Smooth muscle cell (in vitro differentiated cells): ENCODE measurements at regions not wholly inside any gene's neighbourhood (a gene's known extent, or its start where the extent isn't known, plus 50 kb on each side); places are given as distances from the start of the nearest gene placed in this dataset.
"Not testable (repeated sequence)": the region's sequence is repeated elsewhere in the genome, so short reads cannot be mapped to it uniquely, and the experiment has no call there.

Source experiments
- DNase-seq: peaks from one replicate; lab custom pipeline; 2025; ENCODE audit not compliant: unreplicated experiment; lab: John Stamatoyannopoulos, UW
- H2AFZ ChIP-seq: fragments of 200-600 bp; sonication (generic); 2 replicates; pipeline ENCODE4 v1.6.0; 2016; ENCODE audit warnings: antibody characterized with exemption, low read depth, mild to moderate bottlenecking
- H3F3A ChIP-seq: fragments of 200-600 bp; sonication (generic); 2 replicates; pipeline ENCODE4 v1.6.0; 2017; ENCODE audit warnings: antibody characterized with exemption, low read depth
- H3K27ac ChIP-seq: fragments of 200-600 bp; sonication (generic); 2 replicates; pipeline ENCODE4 v1.5.1; 2016; ENCODE audit warnings: low read depth, mild to moderate bottlenecking
- H3K27me3 ChIP-seq: fragments of 200-600 bp; sonication (generic); 2 replicates; pipeline ENCODE4 v1.6.1; 2016; ENCODE audit warnings: low read depth, mild to moderate bottlenecking
- H3K36me3 ChIP-seq: fragments of 200-600 bp; sonication (generic); 2 replicates; pipeline ENCODE4 v1.5.1; 2016; ENCODE audit warnings: low read depth
- H3K4me1 ChIP-seq: fragments of 200-600 bp; sonication (generic); 2 replicates; pipeline ENCODE4 v1.5.1; 2016; ENCODE audit warnings: low read depth
- H3K4me2 ChIP-seq: fragments of 200-600 bp; sonication (generic); 2 replicates; pipeline ENCODE4 v1.6.0; 2016; ENCODE audit warnings: mild to moderate bottlenecking
- H3K4me3 ChIP-seq: fragments of 200-600 bp; sonication (generic); 2 replicates; pipeline ENCODE4 v1.5.1; 2016; ENCODE audit warnings: mild to moderate bottlenecking
- H3K79me2 ChIP-seq: fragments of 200-600 bp; sonication (generic); 2 replicates; pipeline ENCODE4 v1.6.0; 2016; ENCODE audit warnings: low read depth, mild to moderate bottlenecking
- H3K9ac ChIP-seq: fragments of 200-600 bp; sonication (generic); 2 replicates; pipeline ENCODE4 v1.6.0; 2016; ENCODE audit warnings: low read depth
- H3K9me3 ChIP-seq: fragments of 200-600 bp; sonication (generic); replicated peaks from 2 replicates; pipeline ENCODE4 v1.5.1; 2016; ENCODE audit warnings: low read depth
- H4K20me1 ChIP-seq: fragments of 200-600 bp; sonication (generic); 2 replicates; pipeline ENCODE4 v1.6.0; 2016; ENCODE audit warnings: low read depth
- CTCF ChIP-seq: fragments of 200-600 bp; sonication (generic); IDR thresholded peaks from 2 replicates; pipeline ENCODE4 v1.5.1; 2017; ENCODE audit warnings: borderline replicate concordance, mild to moderate bottlenecking, antibody characterized with exemption; ENCODE audit not compliant: insufficient read depth, poor library complexity, severe bottlenecking
- WGBS: methylation state at CpG from one replicate; pipeline ENCODE4 v1.1.7; 2016; ENCODE audit warnings: low lambda C conversion rate; 5-methylcytosine and 5-hydroxymethylcytosine counted together

- H3K27me3 ChIP-seq: no peaks in the 10 kb centered on the region
- no peak for TF ChIP-seq CTCF
- no peaks in the 10 kb centered on the region for H3K36me3 ChIP-seq
- H3K4me1 ChIP-seq: no peaks in the 10 kb centered on the region
- H3K27ac ChIP-seq: no peak overlapping the region
- no peak overlapping the region for H3K4me2 ChIP-seq
- H3K79me2 ChIP-seq: no peaks in the 10 kb centered on the region
- no peak overlapping the region for H2AFZ ChIP-seq
- H3F3A ChIP-seq: no peaks in the 10 kb centered on the region
- H3K9ac ChIP-seq: no peak overlapping the region
- no peaks in the 10 kb centered on the region for H4K20me1 ChIP-seq
- no peak for DNase-seq
- no peaks in the 10 kb centered on the region for H3K9me3 ChIP-seq
- 51% methylated on average over 5 of the region's 5 CpGs for WGBS
- no peak overlapping the region for H3K4me3 ChIP-seq
Observed at GRCh38 chr7:10646194-10646593, 327.5 kb upstream of the PHF14 start.

GRCh38 chr7:10648289-10648688 lies 325.4 kb upstream of the PHF14 start:
- no peaks in the 10 kb centered on the region for H3F3A ChIP-seq
- H2AFZ ChIP-seq: no peak overlapping the region
- H3K4me3 ChIP-seq: no peak overlapping the region
- H3K36me3 ChIP-seq: no peaks in the 10 kb centered on the region
- H3K27me3 ChIP-seq: no peaks in the 10 kb centered on the region
- no peaks in the 10 kb centered on the region for H3K79me2 ChIP-seq
- no peaks in the 10 kb centered on the region for H4K20me1 ChIP-seq
- no peak for TF ChIP-seq CTCF
- no peak overlapping the region for H3K9ac ChIP-seq
- H3K27ac ChIP-seq: no peak overlapping the region
- H3K4me1 ChIP-seq: no peaks in the 10 kb centered on the region
- H3K9me3 ChIP-seq: no peaks in the 10 kb centered on the region
- no peak for DNase-seq
- H3K4me2 ChIP-seq: no peak overlapping the region
- WGBS: 85% methylated on average over 5 of the region's 5 CpGs

GRCh38 chr7:10649120-10649519 lies 324.6 kb upstream of the PHF14 start:
- H2AFZ ChIP-seq, H3K27me3 ChIP-seq, DNase-seq, H3K4me1 ChIP-seq, H3F3A ChIP-seq, H3K79me2 ChIP-seq, H3K4me2 ChIP-seq, H3K36me3 ChIP-seq, H3K9ac ChIP-seq, H3K27ac ChIP-seq, H4K20me1 ChIP-seq, H3K9me3 ChIP-seq, H3K4me3 ChIP-seq: not testable (repeated sequence)
- 81% methylated on average over 7 of the region's 7 CpGs for WGBS

GRCh38 chr7:10655031-10655430 lies 318.6 kb upstream of the PHF14 start:
- WGBS: 80% methylated on average over 1 of the region's 1 CpG
- H3K27ac ChIP-seq: no peak overlapping the region
- no peak for TF ChIP-seq CTCF

More at GRCh38 chr7:10655031-10655430, 318.6 kb upstream of the PHF14 start:
- DNase-seq: no peak
- no peaks in the 10 kb centered on the region for H3K9me3 ChIP-seq
- H3K9ac ChIP-seq: no peak overlapping the region
- H3K27me3 ChIP-seq: no peaks in the 10 kb centered on the region
- H4K20me1 ChIP-seq: no peaks in the 10 kb centered on the region
- no peak overlapping the region for H3K4me2 ChIP-seq
- no peak overlapping the region for H2AFZ ChIP-seq
- H3K4me1 ChIP-seq: no peaks in the 10 kb centered on the region
- no peaks in the 10 kb centered on the region for H3F3A ChIP-seq
- no peak overlapping the region for H3K4me3 ChIP-seq
- H3K36me3 ChIP-seq: no peaks in the 10 kb centered on the region
- no peaks in the 10 kb centered on the region for H3K79me2 ChIP-seq
